TTC549 (cell line): ENCODE measurements at regions not wholly inside any gene's neighbourhood (a gene's known extent, or its start where the extent isn't known, plus 50 kb on each side); places are given as distances from the start of the nearest gene placed in this dataset.
"Not testable (repeated sequence)": the region's sequence is repeated elsewhere in the genome, so short reads cannot be mapped to it uniquely, and the experiment has no call there.

Source experiments
- FAIRE-seq: peaks from 2 replicates; lab custom pipeline; 2012; peaks lifted over from hg19 to GRCh38; lab: Jason Lieb, UNC

DNA sequence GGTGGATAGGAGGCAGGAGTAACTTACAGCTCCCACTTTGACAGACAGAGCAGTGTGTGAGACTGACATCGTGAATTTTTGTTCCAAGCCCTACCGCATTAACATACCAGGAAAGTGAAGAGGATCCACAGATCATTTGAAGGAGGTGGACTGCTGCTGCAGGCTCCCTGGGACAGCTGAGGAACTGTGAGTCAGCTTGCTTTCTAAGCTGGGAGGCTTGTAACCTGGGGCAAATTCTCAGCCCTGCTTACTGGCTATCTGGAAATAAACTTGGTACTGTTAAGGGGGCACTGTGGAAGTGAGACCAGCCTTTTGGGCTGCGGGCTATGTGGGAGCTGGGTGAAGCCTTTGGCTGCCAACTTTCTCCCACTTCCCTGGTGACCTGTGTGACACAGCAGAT lies 1202.5 kb downstream of the DNAJB9 start:
- FAIRE-seq: no peak

DNA sequence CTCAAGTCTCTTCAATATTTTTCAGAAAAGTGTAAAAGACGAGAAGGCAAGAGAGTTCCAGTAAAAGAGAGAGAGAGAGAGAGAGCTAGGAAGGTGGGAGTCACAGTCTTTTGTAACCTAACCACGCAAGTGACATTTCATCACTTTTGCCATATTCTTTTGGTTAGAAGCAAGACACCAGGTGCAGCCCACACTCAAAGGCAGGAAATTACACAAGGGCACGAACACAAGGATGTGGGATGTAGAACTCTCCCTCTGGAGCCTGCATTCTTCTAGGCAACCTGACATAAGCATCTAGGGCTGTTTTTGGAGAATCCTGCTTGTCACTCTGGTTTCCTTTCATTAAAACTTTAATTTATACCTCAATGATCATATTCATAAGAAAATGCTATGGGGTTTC lies 1213.1 kb downstream of the DNAJB9 start:
- FAIRE-seq: no peak

DNA sequence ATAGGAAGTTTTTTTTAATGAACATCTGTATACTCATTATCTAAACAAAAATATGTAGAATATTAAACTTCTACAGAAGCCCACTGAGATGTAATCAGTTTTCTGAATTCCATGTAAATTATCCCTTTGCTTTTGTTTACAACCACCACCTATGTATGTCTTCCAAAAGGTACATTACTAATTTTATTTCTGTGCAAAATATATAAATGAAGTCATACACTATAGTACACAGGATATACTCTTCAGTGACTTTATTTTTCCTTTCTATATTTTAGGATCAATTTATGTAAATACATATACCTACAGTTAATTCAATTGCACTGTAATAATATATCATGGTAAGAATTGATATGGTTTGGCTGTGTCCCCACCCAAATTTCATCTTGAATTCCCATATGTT lies 1236.9 kb downstream of the DNAJB9 start:
- no peak for FAIRE-seq

DNA sequence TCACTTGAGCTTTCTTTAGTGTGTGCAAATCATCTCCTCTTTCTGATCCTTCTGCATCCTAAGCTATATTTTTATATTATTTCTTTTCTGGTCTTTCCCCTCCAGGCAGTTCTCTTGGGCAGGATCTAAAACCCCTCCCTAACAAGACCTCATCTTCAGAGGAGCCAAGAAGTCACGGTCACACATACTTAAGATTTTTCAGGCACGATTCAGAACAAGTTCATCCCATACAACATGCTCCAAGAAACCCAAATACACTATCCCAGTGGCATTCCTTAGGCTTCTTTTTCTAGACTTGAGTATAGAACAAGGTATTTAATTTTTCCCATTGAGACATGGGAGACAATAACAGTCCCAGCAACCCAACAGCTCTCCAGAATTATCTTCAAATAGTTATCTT lies 1251.5 kb downstream of the DNAJB9 start:
- FAIRE-seq: no peak

DNA sequence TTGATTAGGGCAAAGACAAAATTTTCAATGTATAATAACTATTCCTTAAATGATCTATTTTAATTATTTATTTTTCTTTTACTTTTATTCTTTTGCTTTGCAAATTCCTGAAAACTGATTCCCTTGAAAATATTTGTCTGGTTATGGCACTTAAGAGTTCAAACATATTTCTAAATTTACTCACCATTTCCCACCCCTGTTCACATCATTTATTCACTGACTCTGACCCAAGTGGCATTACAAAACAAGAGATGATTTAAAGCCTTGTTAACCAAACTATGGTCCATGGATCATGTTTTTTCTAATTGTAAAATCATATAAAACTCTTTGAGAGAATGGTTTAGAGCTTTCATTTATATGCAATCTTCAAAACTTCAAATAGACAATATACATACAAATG lies 1256.1 kb upstream of the LRRN3 start:
- no peak for FAIRE-seq

DNA sequence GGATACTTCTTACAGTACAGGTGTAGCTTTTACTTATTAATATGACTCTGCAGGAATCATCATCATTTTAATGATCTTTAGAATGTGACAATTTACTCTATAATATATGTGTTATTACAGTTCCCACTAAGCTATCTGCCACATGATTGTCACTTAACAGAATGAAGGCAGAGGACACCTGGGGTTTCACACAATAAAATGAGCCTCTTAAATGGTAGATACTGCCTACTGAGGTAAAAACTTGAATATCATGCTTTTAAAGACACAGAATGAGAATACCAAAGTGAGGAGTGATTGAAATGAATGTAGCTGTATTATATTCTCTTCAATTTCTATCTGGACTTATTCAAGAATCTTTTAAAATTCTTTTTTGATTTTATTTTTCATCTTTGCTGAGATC lies 1255.3 kb upstream of the LRRN3 start:
- FAIRE-seq: no peak

DNA sequence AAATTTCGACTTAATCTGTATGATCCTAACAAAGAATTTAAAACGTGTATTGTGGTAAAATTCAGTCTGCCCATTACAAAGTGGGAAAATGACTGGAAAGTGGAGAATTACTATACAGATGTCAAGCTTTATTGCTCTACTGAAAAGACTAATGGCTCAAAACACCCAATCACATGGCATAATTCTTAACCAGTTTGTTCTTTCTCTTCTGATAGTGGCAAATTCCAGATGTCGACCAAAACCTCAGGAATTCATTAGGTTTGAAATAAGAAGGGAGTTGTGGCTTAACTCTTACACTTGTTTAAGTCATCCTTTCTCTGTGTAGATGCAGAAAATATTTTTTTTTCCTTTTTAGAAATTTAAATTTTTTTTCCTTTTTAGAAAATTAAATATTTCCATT lies 1254.9 kb upstream of the LRRN3 start:
- no peak for FAIRE-seq

DNA sequence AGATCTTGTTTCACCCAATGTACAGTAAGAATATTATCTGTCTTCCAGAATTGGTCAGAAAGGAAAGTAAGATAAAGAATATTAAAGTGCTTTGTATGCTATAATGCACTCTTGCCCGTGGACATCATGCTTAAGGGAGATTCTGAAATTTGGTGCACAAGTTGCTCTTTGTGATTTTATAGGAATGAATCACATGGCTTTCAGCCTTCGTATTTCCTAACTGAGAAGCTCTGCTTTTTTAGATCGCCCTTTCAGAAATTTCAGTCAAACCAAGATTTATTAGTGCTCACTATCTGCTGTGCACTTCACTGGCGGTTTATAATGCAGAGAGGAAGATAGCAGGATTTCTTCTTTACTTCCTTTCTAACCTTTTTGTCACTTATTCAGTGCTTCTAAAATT lies 1248.5 kb upstream of the LRRN3 start:
- no peak for FAIRE-seq

DNA sequence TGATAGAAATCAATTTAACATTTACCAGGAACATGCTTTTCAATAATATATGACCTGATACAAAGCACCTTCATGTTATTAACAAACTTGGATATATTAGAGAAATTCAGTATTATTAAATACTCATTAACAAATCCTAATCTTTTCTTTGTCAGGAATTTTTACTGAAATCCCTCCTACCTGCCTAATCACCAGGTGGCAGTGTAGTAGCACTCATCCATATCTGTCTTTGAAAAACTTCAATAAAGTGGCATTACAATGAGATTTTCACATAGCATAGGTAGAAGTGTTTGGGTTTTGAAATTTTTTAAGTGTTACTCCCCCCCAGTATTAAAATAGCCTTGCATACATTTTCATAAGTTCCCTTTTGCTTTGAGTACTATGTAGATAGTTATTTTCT lies 1246.6 kb upstream of the LRRN3 start:
- no peak for FAIRE-seq

DNA sequence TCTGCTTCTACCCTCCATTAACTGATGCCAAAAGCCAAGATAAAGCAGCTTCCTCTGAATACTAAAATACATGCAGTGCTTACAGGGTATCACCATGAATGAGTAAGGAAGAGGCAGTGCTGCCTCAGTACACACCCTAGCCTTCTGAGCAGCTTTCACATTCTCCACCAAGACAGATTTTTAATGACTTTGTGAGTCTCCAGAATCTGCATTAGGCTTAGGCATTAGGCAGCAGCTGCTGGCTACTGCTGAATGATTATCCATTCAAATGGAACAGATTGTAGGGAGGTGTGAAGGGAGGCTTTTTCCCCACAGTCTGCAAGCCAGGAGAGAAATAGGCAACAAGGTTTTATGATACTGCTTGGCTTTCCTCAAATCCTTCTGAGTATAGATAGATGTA lies 1226.7 kb upstream of the LRRN3 start:
- no peak for FAIRE-seq

DNA sequence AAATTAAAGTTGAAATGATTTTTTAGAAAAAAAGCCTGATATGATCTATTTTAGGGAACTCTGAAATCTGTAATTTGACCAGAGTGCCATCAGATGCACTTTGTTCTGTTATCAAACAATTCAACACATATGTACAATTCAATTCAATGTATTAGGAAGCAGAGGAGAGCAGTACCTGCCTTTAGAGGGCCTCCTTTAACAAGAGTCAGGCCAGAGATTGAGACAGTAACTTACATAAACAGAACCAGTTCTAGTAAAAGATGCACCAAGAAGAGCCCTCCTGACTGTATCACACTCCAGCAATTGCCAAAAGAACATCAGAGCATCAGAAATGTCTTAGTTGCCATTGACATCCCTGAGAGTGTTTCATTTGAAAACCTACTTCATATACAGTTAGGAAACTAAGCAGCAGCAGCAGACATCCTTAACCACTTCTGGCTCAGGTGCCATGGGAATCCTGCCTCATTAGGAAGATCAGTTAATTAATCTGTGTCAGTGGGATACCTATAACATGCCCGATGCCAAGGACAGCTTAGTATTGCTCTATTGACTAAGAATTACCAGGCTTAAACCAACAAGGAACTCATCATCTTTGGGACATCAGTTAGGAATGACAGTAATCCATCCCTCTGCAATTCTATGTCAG lies 1222.6 kb upstream of the LRRN3 start:
- no peak for FAIRE-seq

DNA sequence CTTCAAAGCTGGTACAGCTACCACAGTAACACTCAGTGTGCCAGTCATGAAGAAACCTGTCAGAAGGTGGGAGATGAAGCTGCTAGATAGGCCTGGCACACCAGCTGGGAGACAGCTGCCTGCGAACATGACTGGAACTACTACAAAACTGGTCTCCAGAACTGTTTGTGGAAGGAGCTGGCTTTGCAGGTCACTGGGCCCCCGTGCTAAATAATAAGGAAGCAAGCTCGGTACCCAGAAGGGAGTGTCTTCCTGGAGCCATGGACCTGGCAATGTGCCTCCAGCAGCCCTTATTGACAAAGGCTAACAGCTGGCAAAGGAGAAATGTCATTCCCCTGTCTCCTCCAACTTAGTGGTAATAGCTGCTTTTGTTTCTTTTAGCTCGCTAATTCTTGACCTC lies 1217.6 kb upstream of the LRRN3 start:
- no peak for FAIRE-seq

DNA sequence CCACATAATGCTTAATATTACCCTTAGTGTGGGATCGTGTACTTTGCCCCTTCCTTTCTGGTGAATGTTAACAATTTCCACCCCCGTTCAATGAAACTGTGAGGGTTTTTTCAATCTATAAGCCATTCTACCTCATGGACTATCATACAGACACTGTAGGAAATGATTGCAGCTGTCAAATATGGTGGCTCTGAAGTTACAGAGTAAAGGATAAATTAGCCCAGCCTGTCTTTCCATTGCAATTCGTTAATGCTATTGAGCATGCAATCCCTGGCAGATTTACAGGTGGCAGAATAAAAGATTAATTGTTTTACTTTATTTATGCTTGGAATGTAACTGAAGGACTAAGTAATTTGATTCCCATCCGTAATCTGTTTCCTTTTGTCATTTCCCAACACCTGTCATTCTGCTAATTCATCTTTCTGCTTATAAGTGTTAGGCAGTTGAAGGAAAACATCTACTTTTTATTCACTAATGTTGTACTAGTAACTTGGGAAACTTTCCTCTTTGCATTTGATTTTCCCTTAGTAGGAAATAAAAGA lies 1211.6 kb upstream of the LRRN3 start:
- FAIRE-seq: no peak

DNA sequence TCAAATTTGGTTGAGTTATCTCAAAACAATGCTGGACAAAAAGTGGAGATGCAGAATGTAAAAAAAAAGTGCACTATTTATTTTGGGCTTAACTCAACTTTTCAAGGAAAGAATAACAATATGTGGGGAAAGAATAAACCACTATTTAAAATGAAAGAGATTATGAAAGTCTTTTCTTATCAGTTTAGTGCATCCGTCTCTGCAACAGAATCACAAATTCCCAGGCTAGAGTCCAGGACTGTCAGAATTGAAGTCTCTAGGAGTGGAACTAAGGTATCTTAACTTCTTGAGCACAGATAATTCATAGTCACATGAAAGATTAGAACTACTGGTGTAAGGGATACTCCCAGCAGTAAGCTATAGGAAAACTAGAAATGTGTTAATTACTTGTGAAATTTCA lies 1200.3 kb upstream of the LRRN3 start:
- FAIRE-seq: no peak

DNA sequence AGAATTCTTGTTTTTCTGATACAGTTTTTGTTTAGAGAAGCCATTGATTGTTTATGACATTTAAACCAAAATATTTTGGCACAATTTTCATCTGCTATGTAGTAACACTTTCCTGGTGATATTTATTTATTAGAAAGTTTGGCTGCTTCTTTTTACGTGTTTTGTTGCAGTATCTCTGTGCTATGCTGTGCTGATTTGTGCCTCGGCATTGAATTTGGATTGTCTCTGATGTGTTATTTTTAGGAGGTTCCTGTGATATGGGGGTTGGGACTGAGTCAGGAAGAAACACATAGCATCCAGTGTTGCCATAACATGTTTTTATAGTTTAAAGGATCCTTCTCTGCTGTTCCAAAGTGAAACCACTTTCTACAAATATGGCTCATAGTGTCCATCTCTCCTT lies 1197.7 kb upstream of the LRRN3 start:
- FAIRE-seq: no peak

DNA sequence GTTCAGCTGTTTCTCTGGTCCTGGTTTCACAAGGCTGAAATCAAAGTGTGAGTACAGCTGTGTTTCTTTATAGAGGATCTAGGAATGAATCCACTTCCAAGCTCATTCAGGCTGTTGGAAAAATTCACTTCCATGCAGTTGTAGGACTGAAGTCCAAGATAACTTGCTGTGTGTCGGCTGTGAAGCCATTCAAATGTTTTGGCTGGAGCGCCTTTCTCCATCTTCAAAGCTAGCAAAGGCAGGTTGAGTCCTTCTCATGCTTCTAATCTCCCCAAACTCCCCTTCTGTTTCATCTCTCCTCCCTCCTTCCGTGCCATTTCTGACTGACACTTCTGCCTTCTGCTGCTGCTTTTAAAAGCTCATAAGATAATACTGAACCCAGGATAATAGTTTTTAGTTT lies 1195.4 kb upstream of the LRRN3 start:
- no peak for FAIRE-seq

DNA sequence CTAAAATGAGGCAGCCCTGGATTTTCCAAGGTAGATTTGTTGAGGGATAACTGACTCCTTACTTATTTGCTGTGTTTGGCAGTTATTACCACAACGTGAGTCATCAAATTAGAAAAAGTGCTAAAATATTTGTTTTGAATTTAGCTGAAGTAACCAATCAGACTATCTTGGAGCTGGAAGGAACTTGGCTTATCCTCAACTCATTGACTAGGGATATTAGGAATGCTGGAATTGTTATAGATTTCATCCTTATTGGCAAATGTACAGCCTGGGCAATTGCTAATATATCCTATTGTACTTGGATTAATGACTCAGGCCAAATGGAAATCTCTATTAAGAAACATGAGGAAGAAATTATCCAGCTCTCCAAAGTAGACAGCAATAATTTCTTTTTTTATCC lies 1189.0 kb upstream of the LRRN3 start:
- FAIRE-seq: no peak

DNA sequence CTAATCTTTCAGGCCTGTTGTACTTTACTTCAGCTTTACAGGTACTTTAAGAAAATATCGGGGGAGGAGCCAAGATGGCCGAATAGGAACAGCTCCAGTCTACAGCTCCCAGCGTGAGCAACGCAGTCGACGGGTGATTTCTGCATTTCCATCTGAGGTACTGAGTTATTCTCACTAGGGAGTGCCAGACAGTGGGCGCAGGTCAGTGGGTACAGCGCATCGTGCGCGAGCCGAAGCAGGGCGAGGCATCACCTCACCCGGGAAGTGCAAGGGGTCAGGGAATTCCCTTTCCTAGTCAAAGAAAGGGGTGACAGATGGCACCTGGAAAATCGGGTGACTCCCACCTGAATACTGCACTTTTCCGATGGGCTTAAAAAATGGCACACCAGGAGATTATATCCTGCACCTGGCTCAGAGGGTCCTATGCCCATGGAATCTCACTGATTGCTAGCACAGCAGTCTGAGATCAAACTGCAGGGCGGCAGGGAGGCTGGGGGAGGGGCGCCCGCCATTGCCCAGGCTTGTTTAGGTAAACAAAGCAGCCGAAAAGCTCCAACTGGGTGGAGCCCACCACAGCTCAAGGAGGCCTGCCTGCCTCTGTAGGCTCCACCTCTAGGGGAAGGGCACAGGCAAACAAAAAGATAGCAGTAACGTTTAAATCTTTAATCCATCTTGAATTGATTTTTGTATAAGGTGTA lies 1185.4 kb upstream of the LRRN3 start:
- FAIRE-seq: not testable (repeated sequence)

DNA sequence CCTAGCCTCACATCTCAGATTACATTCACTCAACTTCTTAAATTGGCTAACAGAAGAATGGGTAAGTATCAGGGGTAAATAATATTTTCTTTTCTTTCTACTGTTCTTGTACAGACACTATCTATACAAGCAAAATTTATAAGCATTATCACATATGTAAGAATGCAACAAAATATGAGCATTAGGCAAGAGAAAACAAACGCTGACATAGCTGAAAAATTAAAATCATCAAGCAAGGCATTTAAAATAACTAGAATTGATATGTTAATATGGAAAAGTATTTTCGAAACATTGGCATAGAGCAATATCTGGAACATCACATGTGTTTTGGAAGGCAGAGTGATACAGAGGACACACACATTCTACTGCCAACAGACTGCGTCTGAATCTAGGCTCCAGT lies 1175.3 kb upstream of the LRRN3 start:
- FAIRE-seq: no peak

DNA sequence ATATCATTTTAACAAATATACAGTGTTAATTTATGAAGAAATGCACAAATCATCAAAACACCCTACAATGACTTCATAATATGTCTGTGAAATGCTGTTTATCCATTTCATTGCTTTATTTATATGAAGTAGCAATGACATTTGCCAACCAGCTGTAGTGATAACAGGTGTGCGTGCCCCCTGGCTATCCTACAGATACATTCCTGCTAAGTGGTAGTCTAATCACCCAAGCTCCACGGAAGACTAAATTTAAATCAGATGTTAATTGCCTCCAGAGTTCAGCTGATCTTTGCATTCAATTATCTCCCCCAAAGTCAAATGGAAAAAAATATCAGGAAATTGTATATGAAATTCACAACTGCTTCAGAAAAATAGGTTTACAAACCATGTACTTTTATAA lies 1164.2 kb upstream of the LRRN3 start:
- no peak for FAIRE-seq

DNA sequence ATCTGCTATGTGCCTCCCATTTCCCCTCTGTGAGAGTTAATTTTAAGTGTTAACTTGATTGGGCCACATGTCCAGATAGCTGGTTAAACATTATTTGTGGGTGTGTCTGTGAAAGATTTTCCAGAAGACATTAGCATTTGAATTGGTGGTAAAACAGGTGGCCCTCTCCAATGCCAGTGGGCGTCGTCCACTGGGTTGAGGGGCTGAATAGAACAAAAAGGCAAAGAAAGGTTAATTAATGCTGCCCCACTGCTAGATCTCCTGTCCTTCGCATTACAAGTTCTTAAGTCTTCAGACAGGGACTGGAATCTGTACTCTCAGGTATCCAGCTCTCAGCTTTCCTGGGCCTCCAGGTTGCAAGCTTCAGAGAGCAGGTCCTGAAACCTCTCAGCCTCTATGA lies 1160.9 kb upstream of the LRRN3 start:
- no peak for FAIRE-seq

DNA sequence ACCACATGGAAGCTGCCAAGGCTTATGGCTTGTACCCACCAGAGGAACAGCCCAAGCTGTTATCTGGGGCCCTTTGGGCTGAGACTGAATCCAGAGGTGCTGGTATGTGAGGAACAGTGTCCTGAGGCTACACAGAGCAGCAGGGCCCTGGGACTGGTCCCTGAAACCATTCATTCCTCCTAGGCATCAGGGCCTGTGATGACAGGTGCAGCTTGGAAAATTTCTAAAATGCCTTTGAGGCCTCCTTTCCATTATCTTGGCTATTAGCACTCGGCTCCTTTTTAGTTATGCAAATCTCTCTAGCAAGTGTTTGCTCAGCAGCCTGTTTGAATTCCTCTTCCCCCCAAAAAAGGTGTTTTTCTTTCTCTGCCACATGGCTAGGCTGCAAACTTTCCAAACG lies 1151.7 kb upstream of the LRRN3 start:
- FAIRE-seq: no peak

DNA sequence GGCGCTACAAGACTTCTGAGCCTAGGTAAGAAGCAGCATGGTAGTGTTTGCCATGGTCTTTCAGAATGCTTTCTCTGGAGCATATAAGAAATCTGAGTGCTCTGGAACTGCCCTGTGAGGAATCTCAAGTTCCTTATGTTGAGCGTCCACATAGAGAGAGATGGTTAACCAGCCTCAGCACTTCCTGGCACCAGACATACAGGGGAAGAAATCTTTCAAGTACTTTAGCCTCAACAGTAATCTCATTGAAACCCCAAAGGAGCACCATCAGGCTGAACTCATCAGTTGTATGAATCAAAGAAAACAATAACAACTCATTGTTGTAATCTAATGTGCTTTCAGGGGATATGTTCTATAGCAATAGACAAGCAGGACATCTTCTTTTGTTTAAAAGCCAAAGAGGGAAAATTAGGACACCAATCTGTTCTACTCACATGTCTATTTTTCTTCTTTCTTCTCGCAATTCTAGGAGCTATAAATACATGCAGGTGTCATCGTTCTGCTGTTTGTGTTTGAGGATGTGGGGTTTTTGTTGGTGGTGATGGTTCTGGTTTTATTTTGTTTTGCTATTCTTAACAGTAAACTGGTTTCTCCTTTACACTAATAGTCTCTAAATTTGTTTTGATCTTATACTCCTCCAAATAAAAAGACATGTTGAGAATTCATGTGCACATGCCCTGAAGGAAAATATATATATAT lies 1145.0 kb upstream of the LRRN3 start:
- no peak for FAIRE-seq

DNA sequence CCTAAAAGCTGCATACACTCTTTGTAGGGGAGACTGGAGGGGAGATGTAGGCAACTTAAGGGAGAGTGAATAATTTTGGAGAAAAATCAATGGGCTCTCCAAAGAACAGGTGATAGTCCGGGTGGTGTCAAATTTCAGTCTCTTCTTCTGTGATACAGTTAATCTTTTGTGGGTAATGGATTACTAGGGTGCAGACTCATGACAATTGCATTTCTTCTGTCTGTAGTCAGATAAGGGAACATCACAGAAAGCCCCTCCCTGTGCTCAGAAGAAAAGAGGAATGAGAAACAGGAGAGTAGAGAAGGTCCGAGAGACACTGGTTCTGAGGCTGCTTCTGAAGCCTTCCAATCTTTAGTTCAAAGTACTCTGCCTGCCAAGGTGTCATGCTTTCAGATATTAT lies 1140.7 kb upstream of the LRRN3 start:
- FAIRE-seq: no peak
